Kidney glomerular epithelial cell (primary cell): ENCODE measurements at regions not wholly inside any gene's neighbourhood (a gene's known extent, or its start where the extent isn't known, plus 50 kb on each side); places are given as distances from the start of the nearest gene placed in this dataset.

Experiments
- DNase-seq: peaks from one replicate; lab custom pipeline; 2025; lab: John Stamatoyannopoulos, UW

DNA sequence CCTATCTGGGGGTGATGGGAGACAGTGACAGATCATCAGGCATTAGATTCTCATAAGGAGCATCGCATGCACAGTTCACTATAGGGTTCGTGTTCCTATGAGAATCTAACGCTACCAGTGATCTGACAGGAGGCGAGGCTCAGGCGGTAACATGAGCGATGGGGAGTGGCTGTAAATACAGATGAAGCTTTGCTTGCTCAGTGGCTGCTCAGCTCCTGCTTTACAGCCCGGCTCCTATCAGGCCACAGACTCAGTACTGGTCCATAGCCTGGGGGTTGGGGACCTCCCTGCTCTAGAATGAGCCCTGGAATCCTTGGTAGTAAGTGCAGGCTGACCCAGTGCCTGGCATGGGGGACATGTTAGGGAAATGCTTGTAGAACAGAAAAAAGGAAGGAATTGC lies 426.0 kb downstream of the TYW1 start:
- no peak for DNase-seq

DNA sequence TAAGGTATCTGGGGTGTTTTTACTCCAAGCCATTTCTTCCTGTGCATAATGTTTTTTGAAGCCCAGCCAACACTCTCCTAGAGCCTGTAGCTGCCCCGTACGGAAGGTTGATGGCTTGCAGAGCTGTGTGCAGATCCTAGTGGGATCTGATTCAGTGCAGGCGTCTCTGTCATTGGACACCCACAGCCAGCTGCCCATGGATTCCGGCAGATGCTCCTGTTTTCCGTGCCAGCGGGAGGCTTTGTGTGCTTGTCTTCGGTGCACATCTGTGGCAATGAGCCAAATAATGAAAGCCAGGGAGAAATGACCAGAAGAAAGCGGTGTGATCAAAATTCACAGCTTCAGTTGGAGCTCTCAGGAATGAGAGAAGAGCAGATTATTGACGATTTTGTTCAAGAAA lies 426.4 kb downstream of the TYW1 start:
- no peak for DNase-seq

DNA sequence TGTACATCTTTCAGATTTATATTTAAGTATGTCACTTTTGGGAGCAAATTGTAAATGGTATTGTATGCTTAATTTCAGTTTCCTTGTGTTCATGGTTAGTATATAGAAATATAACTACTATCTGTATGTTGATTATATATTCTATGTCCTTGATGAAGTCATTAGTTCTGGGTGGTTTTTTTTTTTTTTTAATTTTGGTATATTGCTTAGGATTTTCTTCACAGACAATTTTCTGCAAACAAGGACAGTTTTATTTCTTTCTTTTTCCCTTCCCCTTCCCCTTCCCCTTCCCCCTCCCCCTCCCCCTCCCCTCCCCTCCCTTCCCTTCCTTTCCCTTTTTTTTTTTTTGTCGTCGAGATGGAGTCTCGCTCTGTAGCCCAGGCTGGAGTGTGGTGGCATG lies 430.0 kb downstream of the TYW1 start:
- no peak for DNase-seq

DNA sequence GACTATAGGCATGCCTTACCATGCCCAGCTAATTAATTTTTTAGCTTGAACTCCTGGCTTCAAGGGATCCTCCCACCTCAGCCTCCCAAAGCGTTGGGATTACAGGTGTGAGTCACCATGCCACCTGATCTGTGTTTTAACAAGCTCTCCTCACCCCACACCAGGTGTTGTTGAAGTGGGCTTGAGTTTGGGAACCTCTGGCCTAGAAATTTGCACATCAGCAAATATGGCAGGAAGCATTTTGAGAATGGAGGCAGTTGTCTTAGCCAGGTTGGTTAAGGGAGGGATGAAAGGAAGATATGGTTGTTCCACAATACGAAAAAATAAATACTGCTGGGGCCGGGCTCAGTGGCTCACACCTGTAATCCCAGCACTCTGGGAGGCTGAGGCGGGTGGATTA lies 433.1 kb downstream of the TYW1 start:
- no peak for DNase-seq

DNA sequence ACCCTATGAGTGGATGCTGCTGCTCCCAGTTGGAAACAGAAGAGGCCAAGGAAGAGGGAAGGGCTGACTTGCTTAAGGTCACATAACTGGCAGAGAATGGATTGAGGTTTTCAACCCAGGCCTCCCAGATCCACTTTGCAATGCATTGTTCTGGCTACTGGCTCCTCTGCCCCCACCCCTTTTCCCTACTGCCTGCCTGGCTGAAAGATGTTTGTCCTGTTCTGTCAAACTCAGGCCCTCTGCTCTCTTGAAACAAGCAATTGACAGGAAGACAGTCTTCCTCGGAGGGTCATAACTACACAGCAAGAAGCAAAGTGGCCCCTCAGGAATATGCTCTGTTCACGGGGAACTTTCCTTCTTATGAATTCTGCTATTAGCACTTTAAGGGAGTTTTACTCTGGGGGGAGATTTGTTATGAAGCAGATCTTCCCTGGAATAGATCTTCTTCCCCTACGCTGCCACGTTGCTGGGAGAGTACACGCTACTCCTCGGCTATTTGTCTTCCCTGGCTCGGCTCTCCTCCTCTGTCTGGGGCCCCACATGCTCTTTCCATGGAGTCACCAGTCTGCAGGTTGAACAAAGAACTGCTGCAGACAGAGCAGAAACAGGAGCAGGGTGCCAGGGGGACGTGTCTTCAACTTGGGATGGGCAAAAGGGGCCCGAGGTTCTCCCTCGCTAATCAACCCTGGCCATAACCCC lies 436.1 kb downstream of the TYW1 start:
- no peak for DNase-seq

DNA sequence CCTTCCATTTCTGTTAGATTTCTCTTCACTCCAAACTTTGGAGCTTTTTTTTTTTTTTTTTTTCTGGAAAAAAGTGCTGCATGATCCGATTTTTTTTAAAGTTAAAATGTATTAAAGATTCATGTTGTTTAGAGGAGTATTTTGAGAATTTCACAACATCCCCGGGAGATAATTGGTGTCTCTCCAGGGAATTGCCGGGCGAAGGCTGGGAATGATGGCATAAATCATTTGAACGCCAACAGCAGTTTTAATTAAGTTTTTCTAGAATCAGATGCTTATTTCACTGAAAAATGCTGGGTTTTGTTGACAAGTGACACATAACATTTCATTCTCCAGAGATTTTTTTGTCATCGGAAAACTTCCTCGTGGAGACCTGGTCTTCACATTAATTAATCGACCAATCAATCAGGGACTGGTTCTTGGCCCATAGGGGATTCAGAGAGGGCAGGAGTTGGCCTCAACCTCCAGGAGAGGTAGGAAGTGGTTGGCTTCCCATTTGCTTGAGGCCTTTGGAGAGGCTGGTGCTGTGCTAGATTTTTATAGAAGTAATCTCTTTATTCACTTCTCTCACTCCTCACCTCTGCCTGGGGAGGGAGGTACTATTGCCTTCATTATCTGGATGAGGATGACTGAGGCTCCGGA lies 439.4 kb downstream of the TYW1 start:
- no peak for DNase-seq

DNA sequence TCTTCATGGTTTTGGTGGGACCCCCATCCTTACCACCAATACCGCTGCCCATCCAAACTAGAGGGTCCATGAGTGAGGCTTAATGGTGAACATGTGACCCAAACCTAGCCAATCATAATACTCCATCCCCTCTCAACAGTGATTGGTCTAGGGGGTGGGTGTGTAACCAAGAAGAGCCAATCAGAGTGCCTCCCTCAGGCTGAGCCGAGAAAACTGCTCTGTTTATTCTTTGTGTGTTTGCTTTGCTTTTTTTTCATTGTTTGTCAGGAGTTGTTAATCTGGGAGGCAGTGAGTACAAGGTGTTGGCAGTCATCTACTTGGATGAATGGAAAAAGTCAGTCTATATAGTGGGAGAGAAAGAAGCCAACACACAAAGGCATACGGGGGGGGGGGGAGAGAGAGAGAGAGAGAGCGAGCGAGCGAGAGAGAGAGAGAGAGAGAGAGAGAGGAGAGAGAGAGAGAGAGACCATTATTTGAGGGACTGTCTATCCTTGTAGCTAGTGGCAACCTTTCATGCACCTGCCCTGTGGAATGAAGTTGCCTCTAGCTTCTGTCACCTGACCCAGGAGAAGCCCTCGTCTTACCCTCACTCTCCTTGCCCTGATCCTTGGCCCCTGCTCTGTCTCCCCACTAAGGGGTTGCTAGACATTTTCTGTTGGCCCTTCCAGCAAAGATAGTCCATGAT lies 441.7 kb downstream of the TYW1 start:
- DNase-seq: no peak

DNA sequence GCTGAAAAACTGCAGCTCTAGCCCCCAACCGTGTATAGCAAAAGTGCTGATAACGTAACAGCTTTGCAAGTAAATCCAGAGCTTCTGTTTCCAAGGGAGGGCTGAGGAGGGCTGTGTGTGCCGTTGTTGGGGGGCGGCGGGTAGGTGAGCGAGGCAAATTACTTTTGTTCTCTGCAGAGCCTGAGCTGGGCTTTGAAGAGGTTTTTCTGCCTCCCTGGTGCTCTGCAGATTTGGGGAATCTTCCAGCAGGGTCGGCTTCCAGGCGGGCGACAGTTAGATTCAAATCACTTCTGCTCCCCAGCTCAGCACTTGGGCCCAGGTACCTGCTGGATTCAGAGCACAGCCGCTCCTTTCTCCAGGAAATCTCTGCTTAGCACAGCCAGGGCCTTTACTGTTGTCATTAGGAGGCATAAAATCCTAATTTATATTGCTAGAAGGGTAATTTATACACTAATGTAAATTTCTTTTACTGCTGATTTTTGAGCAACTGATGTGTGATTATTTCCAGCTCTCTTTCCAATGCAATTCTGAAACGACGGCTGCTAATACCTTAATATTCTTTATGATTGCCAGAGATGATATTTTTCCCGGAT lies 442.4 kb downstream of the TYW1 start:
- DNase-seq: no peak

- no peak for DNase-seq
Measured at GRCh38 chr7:67440321-67440720, 443.7 kb downstream of the TYW1 start.

DNA sequence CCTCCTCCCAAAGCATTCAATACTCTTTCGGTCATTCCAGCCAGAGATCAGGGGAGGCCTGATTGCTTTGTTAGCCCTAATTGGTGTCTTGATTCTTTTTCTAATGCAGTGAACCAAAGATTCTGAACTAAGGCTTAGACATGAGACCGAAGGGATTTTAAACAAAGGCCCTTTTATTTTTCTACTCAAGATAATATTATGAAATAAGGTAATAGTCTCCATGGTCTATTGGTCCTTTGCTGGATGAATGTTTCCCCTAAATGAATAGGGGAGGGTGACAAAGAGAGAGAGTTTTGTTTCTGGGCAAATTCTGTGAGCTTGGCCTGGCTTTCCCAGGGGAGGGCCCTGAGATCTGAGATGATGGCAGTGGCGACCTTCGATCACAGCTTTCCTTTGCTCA lies 449.1 kb downstream of the TYW1 start:
- no peak for DNase-seq

DNA sequence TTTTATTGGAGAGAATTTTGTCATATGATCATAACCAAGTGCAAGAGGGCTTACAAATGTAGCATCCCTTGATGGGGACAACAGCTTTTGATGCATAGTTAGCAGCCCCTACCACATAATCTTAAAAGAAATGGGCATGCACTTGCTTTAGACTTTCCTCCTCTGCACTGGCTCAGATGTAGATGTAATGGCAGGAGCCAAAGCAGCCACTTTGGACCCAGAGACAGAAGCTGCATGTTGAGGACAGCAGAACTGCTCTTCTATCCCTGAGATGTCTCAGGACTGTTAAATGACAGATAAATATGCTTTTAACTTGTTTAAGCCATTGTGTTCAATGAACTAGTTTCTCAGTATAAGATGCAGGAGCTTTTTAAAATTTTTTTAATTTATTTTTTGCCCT lies 450.7 kb downstream of the TYW1 start:
- no peak for DNase-seq

- no peak for DNase-seq
Measured at GRCh38 chr7:67448271-67448670, 451.6 kb downstream of the TYW1 start.

DNA sequence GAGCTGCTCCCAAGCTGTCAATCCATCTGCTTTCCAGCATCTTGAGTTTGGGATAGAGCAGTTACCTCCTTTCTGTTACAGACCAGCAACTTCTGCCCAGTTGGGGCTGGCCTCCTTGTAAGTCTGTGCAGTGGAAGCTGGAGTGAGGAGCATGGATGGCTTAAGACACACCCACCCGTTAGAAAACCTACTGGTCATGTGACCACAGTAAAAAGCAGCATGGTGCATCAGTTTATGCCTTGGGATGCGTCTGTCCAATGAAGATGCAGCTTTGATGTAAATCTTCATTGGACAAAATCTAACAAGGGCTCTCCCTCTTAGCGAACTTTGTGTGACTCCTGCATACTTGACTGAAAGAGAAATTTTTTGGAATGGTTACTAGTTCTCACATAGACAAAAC lies 453.5 kb downstream of the TYW1 start:
- no peak for DNase-seq

DNA sequence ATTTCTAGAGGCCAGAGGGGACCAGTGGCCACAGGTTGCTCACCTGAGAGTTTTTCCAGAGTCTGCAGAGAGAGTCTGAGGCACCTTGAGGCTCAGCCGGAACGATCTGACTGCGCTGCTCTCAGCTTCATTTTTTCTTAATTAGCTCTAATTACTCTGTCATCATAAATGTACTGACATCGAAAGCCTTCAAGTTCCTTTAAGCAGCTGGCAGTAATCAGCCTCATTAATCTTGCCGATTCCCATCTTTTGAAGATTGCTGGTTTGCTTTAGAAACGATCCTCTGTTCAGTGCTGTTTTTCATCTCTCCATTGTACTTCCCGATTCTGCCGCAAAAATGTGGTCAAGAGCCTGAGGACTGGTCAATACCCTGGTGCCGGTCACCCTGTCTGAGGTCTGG lies 454.7 kb downstream of the TYW1 start:
- no peak for DNase-seq

- no peak for DNase-seq
Measured at GRCh38 chr7:67452516-67453026, 455.9 kb downstream of the TYW1 start.

GRCh38 chr7:67453580-67454380 lies 457.1 kb downstream of the TYW1 start:
- DNase-seq: no peak

DNA sequence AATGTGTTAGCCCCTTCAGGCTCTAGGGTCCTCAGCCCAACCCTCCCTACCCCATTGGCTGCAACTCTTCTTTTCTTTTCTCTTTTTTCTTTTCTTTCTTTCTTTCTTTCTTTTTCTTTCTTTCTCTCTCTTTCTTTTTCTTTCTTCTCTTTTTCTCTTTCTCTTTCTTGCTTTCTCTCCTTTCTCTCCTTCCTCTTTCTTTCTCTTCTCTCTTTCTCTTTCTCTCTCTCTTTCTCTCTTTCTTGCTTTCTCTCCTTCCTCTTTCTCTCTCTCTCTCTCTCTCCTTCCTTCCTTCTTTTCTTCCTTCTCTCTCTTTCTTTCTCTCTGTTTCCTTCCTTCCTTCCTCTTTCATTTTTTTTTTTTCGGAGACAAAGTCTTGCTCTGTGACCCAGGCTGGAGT lies 458.9 kb downstream of the TYW1 start:
- DNase-seq: no peak

- DNase-seq: no peak
Measured at GRCh38 chr7:67462781-67463191, 466.2 kb downstream of the TYW1 start.

GRCh38 chr7:67463316-67463715 lies 466.7 kb downstream of the TYW1 start:
- DNase-seq: no peak

DNA sequence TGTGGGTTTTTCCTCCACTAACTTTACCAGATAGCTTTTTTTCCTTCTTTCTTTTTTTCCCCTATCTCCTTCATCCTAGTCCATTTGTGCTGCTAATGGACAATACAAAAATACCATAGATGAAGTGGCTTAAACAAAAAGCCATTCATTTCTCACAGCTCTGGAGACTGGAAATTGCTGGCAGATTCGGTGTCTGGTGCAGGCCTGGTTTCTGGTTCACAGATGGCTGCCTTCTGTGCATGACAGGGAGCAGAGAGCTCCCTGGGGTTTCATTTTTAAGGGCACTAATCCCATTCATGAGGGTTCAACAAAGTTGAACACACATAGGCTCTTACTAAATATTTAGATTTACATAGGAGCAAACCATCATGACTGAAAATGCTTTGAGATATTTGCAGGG lies 467.4 kb downstream of the TYW1 start:
- no peak for DNase-seq

GRCh38 chr7:67466109-67466508 lies 469.5 kb downstream of the TYW1 start:
- DNase-seq: no peak

DNA sequence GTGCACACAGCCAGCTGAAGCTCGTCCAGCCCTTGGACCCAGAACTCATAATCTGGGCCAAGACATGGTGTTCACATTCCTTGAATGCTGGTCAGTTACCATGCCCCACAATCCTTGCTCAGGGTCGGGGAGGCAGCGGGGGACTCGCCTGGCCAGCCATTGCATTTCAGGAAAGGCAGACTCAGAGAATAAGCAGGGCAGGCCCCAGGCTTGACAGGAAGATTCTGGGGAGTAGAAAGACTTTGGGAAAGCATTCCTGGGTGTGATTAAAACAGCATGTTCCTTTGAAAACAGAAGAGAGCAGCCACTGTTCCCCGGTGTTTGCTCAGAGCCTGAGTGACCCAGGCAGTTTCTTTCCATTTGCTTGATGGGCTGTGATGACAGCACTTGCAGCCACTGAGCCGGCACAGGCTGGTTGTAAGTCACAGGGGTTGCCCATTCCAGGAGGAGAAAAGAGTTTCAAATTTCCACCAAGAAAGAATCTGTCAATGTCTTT lies 473.7 kb downstream of the TYW1 start:
- no peak for DNase-seq
